Neural cell (in vitro differentiated cells): ENCODE measurements at regions not wholly inside any gene's neighbourhood (a gene's known extent, or its start where the extent isn't known, plus 50 kb on each side); places are given as distances from the start of the nearest gene placed in this dataset.

Experiments used
- H2AFZ ChIP-seq: fragments of 200-600, 300-800 bp; sonication (generic), shearing (Covaris generic); 2 replicates; pipeline ENCODE4 v1.6.0; 2014; ENCODE audit warnings: low read depth, mild to moderate bottlenecking, antibody characterized with exemption, low read length, moderate library complexity
- H3F3A ChIP-seq: fragments of 200-600 bp; shearing (Covaris generic); 2 replicates; pipeline ENCODE4 v1.6.1; 2016; ENCODE audit warnings: mild to moderate bottlenecking, moderate library complexity, mixed read lengths, antibody characterized with exemption, low read length; ENCODE audit not compliant: insufficient read depth, poor library complexity, severe bottlenecking
- H3K27ac ChIP-seq: fragments of 200-600, 300-800 bp; sonication (generic), shearing (Covaris generic); 2 replicates; pipeline ENCODE4 v1.5.1; 2014; ENCODE audit warnings: mild to moderate bottlenecking, low read length, moderate library complexity
- H3K27me3 ChIP-seq: fragments of 300-800, 200-600 bp; sonication (generic), shearing (Covaris generic); 2 replicates; pipeline ENCODE4 v1.6.0; 2014; ENCODE audit warnings: mild to moderate bottlenecking, low read depth, low read length, moderate library complexity; ENCODE audit not compliant: insufficient read depth
- H3K36me3 ChIP-seq: fragments of 300-800, 200-600 bp; sonication (generic), shearing (Covaris generic); 2 replicates; pipeline ENCODE4 v1.5.1; 2014; ENCODE audit warnings: mild to moderate bottlenecking, antibody characterized with exemption, low read length, moderate library complexity; ENCODE audit not compliant: insufficient read depth
- H3K4me2 ChIP-seq: fragments of 300-800, 200-600 bp; sonication (generic), shearing (Covaris generic); 2 replicates; pipeline ENCODE4 v1.6.0; 2014; ENCODE audit warnings: mild to moderate bottlenecking, low read length
- H3K4me3 ChIP-seq: fragments of 300-800, 200-600 bp; sonication (generic), shearing (Covaris generic); 2 replicates; pipeline ENCODE4 v1.5.1; 2014; ENCODE audit warnings: mild to moderate bottlenecking, low read length, moderate library complexity
- H3K79me2 ChIP-seq: fragments of 200-600 bp; shearing (Covaris generic); replicated peaks from 2 replicates; pipeline ENCODE4 v1.6.0; 2014; ENCODE audit warnings: mild to moderate bottlenecking, low read length, moderate library complexity; ENCODE audit not compliant: insufficient read depth
- H3K9ac ChIP-seq: fragments of 300-800, 200-600 bp; sonication (generic), shearing (Covaris generic); 2 replicates; pipeline ENCODE4 v1.6.1; 2016; ENCODE audit warnings: mild to moderate bottlenecking, low read length, mixed read lengths
- H3K9me2 ChIP-seq: fragments of 200-600 bp; shearing (Covaris generic); 2 replicates; pipeline ENCODE4 v1.6.1; 2016; ENCODE audit warnings: mild to moderate bottlenecking, low read length, mixed read lengths; ENCODE audit not compliant: insufficient read depth
- H3K9me3 ChIP-seq: fragments of 200-600, 300-800 bp; sonication (generic), shearing (Covaris generic); 2 replicates; pipeline ENCODE4 v1.6.1; 2016; ENCODE audit warnings: mild to moderate bottlenecking, mixed run types, low read length, moderate library complexity, mixed read lengths
- H4K20me1 ChIP-seq: fragments of 200-600 bp; shearing (Covaris generic); 2 replicates; pipeline ENCODE4 v1.6.1; 2016; ENCODE audit warnings: mild to moderate bottlenecking, mixed run types; ENCODE audit not compliant: insufficient read depth
- CTCF ChIP-seq: fragments of 450-650 bp; IDR thresholded peaks from 2 replicates; pipeline ENCODE4 v1.5.1; 2014; ENCODE audit warnings: antibody characterized with exemption, mild to moderate bottlenecking, moderate library complexity; ENCODE audit not compliant: poor library complexity, severe bottlenecking
- EP300 ChIP-seq: fragments of 450-650 bp; conservative IDR thresholded peaks from 2 replicates; pipeline ENCODE4 v1.6.1; 2014; ENCODE audit warnings: antibody characterized with exemption, mild to moderate bottlenecking, moderate library complexity; ENCODE audit not compliant: poor library complexity, severe bottlenecking
- EZH2 ChIP-seq: fragments of 200-600, 300-800 bp; shearing (Covaris generic), sonication (generic); IDR thresholded peaks from 2 replicates; pipeline ENCODE4 v1.6.1; 2014; ENCODE audit warnings: antibody characterized with exemption, low read length, borderline replicate concordance, mild to moderate bottlenecking; ENCODE audit not compliant: insufficient read depth, poor library complexity, severe bottlenecking
- MXI1 ChIP-seq: fragments of 450-650 bp; conservative IDR thresholded peaks from 2 replicates; pipeline ENCODE4 v1.6.1; 2014; ENCODE audit warnings: antibody characterized with exemption, mild to moderate bottlenecking; ENCODE audit not compliant: poor library complexity, severe bottlenecking
- POLR2AphosphoS5 ChIP-seq: IDR thresholded peaks from 2 replicates; pipeline ENCODE4 v1.6.1; 2012
- RAD21 ChIP-seq: fragments of 450-650 bp; conservative IDR thresholded peaks from 2 replicates; pipeline ENCODE4 v1.6.1; 2014; ENCODE audit warnings: antibody characterized with exemption, mild to moderate bottlenecking, moderate library complexity
- REST ChIP-seq: IDR thresholded peaks from 2 replicates; pipeline ENCODE4 v1.6.1; 2012; ENCODE audit warnings: borderline replicate concordance
- SMC3 ChIP-seq: fragments of 450-650 bp; conservative IDR thresholded peaks from 2 replicates; pipeline ENCODE4 v1.6.1; 2014; ENCODE audit warnings: antibody characterized with exemption, mild to moderate bottlenecking, moderate library complexity; ENCODE audit not compliant: poor library complexity
- TAF1 ChIP-seq: IDR thresholded peaks from 2 replicates; pipeline ENCODE4 v1.6.1; 2012; ENCODE audit warnings: low read depth

DNA sequence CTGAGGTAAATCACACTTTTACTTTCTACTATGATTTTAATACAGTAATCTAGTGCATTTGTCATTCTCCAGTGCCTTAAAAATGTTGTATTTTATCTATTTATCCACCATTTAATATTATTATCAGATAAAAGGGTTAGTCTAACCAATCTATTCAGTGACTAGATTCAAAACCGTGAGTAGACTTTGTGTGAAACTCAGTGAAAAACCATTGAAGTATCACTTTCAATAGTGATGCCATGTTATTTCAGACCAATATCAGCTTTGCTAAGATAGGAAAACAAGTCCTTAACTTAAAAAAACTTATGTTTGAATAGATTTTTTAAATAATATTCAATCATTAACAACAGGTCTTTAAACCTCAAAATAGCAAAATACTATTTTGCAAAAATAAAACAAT lies 1628.7 kb downstream of the REEP3 start:
- Histone ChIP-seq H3K27ac (no peak overlapping the region), H3K36me3 (no peaks in the 10 kb centered on the region), H2AFZ (no peak overlapping the region), H3K4me2 (no peak overlapping the region), H3K4me3 (no peak overlapping the region), H3K9ac (no peak overlapping the region), H3K27me3 (no peaks in the 10 kb centered on the region), H4K20me1 (no peaks in the 10 kb centered on the region), H3K9me2 (no peaks in the 10 kb centered on the region), H3K9me3 (no peaks in the 10 kb centered on the region), H3F3A (no peaks in the 10 kb centered on the region), H3K79me2 (no peaks in the 10 kb centered on the region)
- TF ChIP-seq EP300 (no peak), MXI1 (no peak), SMC3 (no peak), RAD21 (no peak)

GRCh38 chr10:65166272-65166671 lies 1645.1 kb downstream of the REEP3 start:
- Histone ChIP-seq H3K9ac (no peak overlapping the region), H3K27ac (no peak overlapping the region), H3K9me3 (no peaks in the 10 kb centered on the region), H3F3A (no peaks in the 10 kb centered on the region), H4K20me1 (no peaks in the 10 kb centered on the region), H3K27me3 (no peaks in the 10 kb centered on the region), H3K4me3 (no peak overlapping the region), H3K4me2 (no peak overlapping the region), H3K9me2 (no peaks in the 10 kb centered on the region), H3K36me3 (no peaks in the 10 kb centered on the region), H2AFZ (no peak overlapping the region), H3K79me2 (no peaks in the 10 kb centered on the region)
- TF ChIP-seq POLR2AphosphoS5 (no peak), CTCF (no peak), RAD21 (no peak), MXI1 (no peak), EZH2 (no peak), SMC3 (no peak), REST (no peak), TAF1 (no peak), EP300 (no peak)

DNA sequence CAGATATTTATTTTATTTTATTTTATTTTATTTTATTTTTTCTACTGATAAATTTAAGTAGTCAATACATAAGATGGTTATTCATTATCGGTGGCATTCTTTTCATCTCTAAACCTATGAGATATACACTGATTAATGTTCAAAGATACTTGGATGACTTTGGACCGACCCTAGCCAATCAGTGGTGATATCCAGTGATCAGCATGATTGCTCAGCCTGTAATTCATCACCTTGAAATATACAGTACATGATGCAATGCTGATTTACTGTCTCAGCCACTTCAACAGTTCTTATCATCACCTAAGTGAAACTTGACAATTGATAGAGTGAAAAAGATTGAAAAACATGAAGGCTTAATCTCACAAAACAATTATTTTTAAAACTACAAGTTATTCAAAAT lies 1651.0 kb downstream of the REEP3 start:
- no peaks in the 10 kb centered on the region for H3K9me3 ChIP-seq
- H3K9me2 ChIP-seq: no peaks in the 10 kb centered on the region
- H3K4me3 ChIP-seq: no peak overlapping the region
- TF ChIP-seq POLR2AphosphoS5 (no peak), MXI1 (no peak), SMC3 (no peak)
- no peaks in the 10 kb centered on the region for H4K20me1 ChIP-seq
- H2AFZ ChIP-seq: no peak overlapping the region
- H3F3A ChIP-seq: no peaks in the 10 kb centered on the region
- H3K36me3 ChIP-seq: no peaks in the 10 kb centered on the region
- H3K27me3 ChIP-seq: no peaks in the 10 kb centered on the region
- no peaks in the 10 kb centered on the region for H3K79me2 ChIP-seq
- H3K9ac ChIP-seq: no peak overlapping the region
- H3K27ac ChIP-seq: no peak overlapping the region
- no peak overlapping the region for H3K4me2 ChIP-seq
